ENCODE measurements at regions not wholly inside any gene's neighbourhood (a gene's known extent, or its start where the extent isn't known, plus 50 kb on each side); places are given as distances from the start of the nearest gene placed in this dataset.

- no peaks in the 10 kb centered on the region for H3K9me3 ChIP-seq
- H3K27me3 ChIP-seq: no peaks in the 10 kb centered on the region
- TF ChIP-seq POLR2A (IDR thresholded peaks at IDR 0.05) (no peak), CTCF (IDR thresholded peaks at IDR 0.05) (no peak)
- H3K4me1 ChIP-seq: no peaks in the 10 kb centered on the region
- intact Hi-C loops (cut with DNase I; ENCODE audit: low total_unique reads): no loop called here
- H3K27ac ChIP-seq: no peak overlapping the region
- no peak for DNase-seq
- no peak overlapping the region for H3K4me3 ChIP-seq
- no peaks in the 10 kb centered on the region for H3K36me3 ChIP-seq
Observed at GRCh38 chr3:22045882-22046281, 294.9 kb upstream of the ZNF385D start.

- intact Hi-C loops (cut with DNase I; ENCODE audit: low total_unique reads): no loop called here
- DNase-seq: no peak
- Histone ChIP-seq H3K36me3 (no peaks in the 10 kb centered on the region), H3K27ac (no peak overlapping the region), H3K27me3 (no peaks in the 10 kb centered on the region), H3K4me1 (no peaks in the 10 kb centered on the region), H3K9me3 (no peaks in the 10 kb centered on the region), H3K4me3 (no peak overlapping the region)
- no peak for TF ChIP-seq POLR2A (IDR thresholded peaks at IDR 0.05)
- TF ChIP-seq CTCF (IDR thresholded peaks at IDR 0.05): no peak
Observed at GRCh38 chr3:22063500-22063899, 312.5 kb upstream of the ZNF385D start.

- intact Hi-C loops (cut with DNase I; ENCODE audit: low total_unique reads): no loop called here
- Histone ChIP-seq H3K27ac (no peak overlapping the region), H3K4me3 (no peak overlapping the region), H3K36me3 (no peaks in the 10 kb centered on the region), H3K9me3 (no peaks in the 10 kb centered on the region), H3K27me3 (no peaks in the 10 kb centered on the region), H3K4me1 (no peaks in the 10 kb centered on the region)
- no peak for TF ChIP-seq CTCF (IDR thresholded peaks at IDR 0.05)
- TF ChIP-seq POLR2A (IDR thresholded peaks at IDR 0.05): no peak
- DNase-seq: no peak
Observed at GRCh38 chr3:22068619-22069018, 317.6 kb upstream of the ZNF385D start.

GRCh38 chr3:22088204-22088603, 337.2 kb upstream of the ZNF385D start:
- Histone ChIP-seq H3K9me3 (no peaks in the 10 kb centered on the region), H3K36me3 (no peaks in the 10 kb centered on the region), H3K4me1 (no peaks in the 10 kb centered on the region), H3K4me3 (no peak overlapping the region), H3K27me3 (no peaks in the 10 kb centered on the region), H3K27ac (no peak overlapping the region)
- TF ChIP-seq CTCF (IDR thresholded peaks at IDR 0.05) (no peak), POLR2A (IDR thresholded peaks at IDR 0.05) (no peak)
- intact Hi-C loops (cut with DNase I; ENCODE audit: low total_unique reads): no loop called here
- DNase-seq: no peak

GRCh38 chr3:22089284-22089683, 338.3 kb upstream of the ZNF385D start:
- intact Hi-C loops (cut with DNase I; ENCODE audit: low total_unique reads): no loop called here
- Histone ChIP-seq H3K27ac (no peak overlapping the region), H3K4me3 (no peak overlapping the region), H3K27me3 (no peaks in the 10 kb centered on the region), H3K9me3 (no peaks in the 10 kb centered on the region), H3K4me1 (no peaks in the 10 kb centered on the region), H3K36me3 (no peaks in the 10 kb centered on the region)
- DNase-seq: no peak
- TF ChIP-seq POLR2A (IDR thresholded peaks at IDR 0.05): no peak
- no peak for TF ChIP-seq CTCF (IDR thresholded peaks at IDR 0.05)
